Glomerular visceral epithelial cell (primary cell): ENCODE measurements at regions not wholly inside any gene's neighbourhood (a gene's known extent, or its start where the extent isn't known, plus 50 kb on each side); places are given as distances from the start of the nearest gene placed in this dataset.

ENCODE experiments used
- DNase-seq: peaks from one replicate; pipeline ENCODE4 v3.0.0-alpha.2; 2016; ENCODE audit errors: extremely low spot score

- DNase-seq, result no peak
These were observed 177.5 kb upstream of the DUSP10 start for GRCh38 chr1:221919341-221919740.

GRCh38 chr1:221916176-221916575 is 174.3 kb upstream of the DUSP10 start:
- DNase-seq, result no peak

GRCh38 chr1:221915764-221916163 is 173.9 kb upstream of the DUSP10 start:
- no peak for DNase-seq

GRCh38 chr1:221913351-221913892 is 171.5 kb upstream of the DUSP10 start:
- no peak for DNase-seq

- DNase-seq, result no peak
These were observed 170.3 kb upstream of the DUSP10 start for GRCh38 chr1:221912230-221912629.

- DNase-seq, result no peak
These were observed 169.8 kb upstream of the DUSP10 start for GRCh38 chr1:221911714-221912113.

- no peak for DNase-seq
These were observed 168.3 kb upstream of the DUSP10 start for GRCh38 chr1:221910222-221910621.

- DNase-seq, result no peak
These were observed 166.7 kb upstream of the DUSP10 start for GRCh38 chr1:221908573-221908972.

GRCh38 chr1:221907166-221907932 is 165.5 kb upstream of the DUSP10 start:
- no peak for DNase-seq

GRCh38 chr1:221905802-221906201 is 163.9 kb upstream of the DUSP10 start:
- no peak for DNase-seq

GRCh38 chr1:221904319-221904718 is 162.4 kb upstream of the DUSP10 start:
- DNase-seq, result no peak

GRCh38 chr1:221903594-221903993 is 161.7 kb upstream of the DUSP10 start:
- no peak for DNase-seq

- no peak for DNase-seq
These were observed 161.1 kb upstream of the DUSP10 start for GRCh38 chr1:221902961-221903360.

GRCh38 chr1:221900678-221901077 is 158.8 kb upstream of the DUSP10 start:
- no peak for DNase-seq

GRCh38 chr1:221897321-221897721 is 155.4 kb upstream of the DUSP10 start:
- DNase-seq, result no peak

- DNase-seq, result no peak
These were observed 150.5 kb upstream of the DUSP10 start for GRCh38 chr1:221892301-221892830.

- DNase-seq, result no peak
These were observed 149.8 kb upstream of the DUSP10 start for GRCh38 chr1:221891708-221892107.

GRCh38 chr1:221888801-221889200 is 146.9 kb upstream of the DUSP10 start:
- DNase-seq, result no peak

- DNase-seq, result no peak
These were observed 146.3 kb upstream of the DUSP10 start for GRCh38 chr1:221888218-221888617.

GRCh38 chr1:221887758-221888157 is 145.9 kb upstream of the DUSP10 start:
- DNase-seq, result no peak

- no peak for DNase-seq
These were observed 145.5 kb upstream of the DUSP10 start for GRCh38 chr1:221887415-221887746.

- peak; percentile 91 for DNase-seq
These were observed 145.0 kb upstream of the DUSP10 start for GRCh38 chr1:221886743-221887414.

- DNase-seq, result no peak
These were observed 144.4 kb upstream of the DUSP10 start for GRCh38 chr1:221886311-221886710.
